ENCODE measurements at regions not wholly inside any gene's neighbourhood (a gene's known extent, or its start where the extent isn't known, plus 50 kb on each side); places are given as distances from the start of the nearest gene placed in this dataset.
"Not testable (repeated sequence)": the region's sequence is repeated elsewhere in the genome, so short reads cannot be mapped to it uniquely, and the experiment has no call there.

DNA sequence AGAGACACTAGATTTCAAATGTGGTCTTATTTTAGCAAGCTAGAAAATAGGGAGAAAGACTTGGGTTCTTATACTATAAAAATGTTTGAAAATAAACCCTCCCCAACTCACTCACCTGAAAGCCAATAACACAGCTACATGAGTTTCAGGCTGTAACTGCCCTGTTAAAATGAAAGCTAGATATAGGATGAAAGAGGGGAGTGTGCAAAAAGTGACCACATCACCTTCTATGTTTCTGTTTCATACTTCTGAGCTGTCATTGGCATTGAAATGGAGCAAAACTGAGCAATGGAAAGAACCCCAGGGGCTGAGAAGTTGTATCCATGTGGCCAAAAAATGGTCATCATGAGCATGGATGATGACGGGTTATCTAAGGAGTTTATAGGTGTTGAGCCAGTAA, 148.1 kb upstream of the TENT5A start:
- DNase-seq = no peak

DNA sequence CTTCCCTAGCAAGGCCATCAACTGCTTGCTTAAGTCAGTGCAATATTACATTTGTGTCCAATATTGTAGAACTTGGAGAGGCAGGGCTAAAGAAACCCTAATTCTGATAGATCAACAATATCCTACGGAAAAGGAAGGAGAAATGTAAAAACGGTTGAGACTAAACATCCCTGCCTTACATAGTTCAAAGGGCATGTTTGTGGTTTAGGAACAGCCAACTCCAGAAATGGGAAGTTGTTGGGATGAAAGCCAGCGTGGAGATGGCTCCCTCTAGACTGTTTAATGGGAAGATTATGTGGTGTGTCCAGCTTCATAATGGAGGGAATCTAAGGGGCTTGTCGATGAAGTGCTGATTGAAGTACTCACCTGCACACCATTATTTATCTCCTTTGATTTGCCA, 145.3 kb upstream of the TENT5A start:
- no peak for DNase-seq

DNA sequence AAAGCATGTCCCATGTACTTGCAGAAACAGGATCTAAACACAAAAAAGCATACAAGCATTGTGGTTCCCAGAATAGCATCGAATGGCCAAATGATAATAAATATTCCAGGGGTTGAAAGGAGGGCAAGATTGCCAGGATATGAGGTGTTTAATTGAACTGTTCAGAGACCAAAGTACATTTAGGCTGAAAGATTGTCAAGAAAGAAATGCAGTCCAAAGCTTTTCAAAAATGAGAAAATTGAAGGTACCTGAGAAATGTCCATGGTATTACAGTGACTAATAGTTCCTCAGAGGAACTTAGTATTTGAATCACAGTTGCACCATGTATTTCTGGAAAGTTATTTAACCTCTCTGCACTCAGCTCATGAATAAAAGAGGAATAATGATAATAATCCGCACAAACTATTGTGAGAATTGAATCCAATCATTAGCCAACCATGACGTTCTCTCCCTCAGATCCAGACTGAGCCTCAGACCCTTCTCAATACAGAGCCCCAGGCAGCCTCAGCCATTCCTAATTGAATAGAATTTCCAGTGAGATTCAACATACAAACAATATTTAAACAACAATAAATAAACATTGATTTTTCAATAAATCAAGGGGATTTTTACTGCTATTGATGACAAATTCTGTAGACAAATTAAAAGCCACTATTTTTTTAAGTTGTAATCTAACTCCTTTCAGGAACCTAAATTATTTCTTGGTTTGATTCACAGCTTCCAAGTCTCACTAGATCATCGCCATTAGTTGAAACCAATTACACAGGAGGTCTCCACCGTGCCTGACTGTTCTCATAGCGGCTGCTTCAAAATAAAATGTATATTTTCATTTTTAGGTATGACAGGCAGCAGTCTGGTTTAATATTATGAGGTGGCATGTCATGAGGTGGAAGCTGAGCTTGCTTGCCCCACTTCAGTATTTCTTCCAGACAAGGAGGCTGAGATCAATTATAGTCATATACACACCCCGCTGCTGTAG, 144.3 kb upstream of the TENT5A start:
- DNase-seq = no peak

DNA sequence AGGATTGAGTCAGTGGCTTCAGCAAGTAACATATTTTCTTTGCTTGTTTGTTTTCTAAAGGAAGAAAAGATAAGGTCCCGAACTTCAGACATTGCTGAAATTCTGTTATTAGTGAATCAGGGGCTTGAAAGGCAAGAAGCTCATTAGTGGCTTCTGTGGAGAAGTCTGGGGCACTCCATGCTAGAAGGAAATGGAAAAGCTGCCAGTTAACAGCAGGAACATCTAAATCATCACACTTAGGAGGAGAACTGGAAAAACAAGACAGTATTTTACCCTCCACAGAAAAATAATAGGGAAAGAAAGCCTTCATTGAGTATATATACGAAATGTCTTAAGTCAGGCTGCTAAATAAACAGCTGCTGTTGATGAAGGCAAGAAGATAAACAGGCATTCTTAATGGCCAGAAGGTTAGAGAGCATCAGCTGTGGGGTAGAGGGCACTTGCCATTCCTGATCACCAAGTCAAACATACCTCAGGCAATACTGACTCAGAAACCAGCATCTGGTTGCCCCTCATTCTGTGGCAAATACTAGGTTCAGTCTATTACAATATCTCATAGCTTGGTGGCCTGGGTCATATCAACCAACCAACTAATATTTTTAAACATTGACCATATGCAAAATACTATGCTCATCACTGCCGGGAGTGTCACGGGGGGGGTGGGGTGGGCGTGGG, 143.2 kb upstream of the TENT5A start:
- no peak for DNase-seq

DNA sequence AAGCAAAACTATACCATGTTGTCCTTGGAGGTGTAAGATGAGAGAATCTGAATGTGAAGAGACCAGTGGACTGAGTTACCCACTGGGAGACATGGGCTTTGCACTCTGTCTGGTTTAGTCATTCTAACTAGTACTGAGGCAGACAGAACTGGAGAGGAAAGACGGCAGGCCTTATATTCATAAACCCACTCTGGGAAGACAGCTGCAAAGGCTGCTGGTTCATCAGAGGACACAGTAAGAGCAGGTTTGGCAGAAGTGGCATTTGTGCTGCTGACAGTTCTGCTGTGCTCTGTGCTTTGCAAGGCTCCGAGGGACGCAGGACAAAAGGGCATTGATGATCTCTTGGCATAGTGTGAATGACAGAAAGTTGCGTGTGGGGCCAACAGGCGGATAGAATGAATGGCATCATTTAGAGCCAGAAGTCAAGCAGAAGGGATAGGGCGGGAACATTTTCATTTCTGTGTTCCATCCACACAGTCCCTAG, 142.3 kb upstream of the TENT5A start:
- DNase-seq = no peak

DNA sequence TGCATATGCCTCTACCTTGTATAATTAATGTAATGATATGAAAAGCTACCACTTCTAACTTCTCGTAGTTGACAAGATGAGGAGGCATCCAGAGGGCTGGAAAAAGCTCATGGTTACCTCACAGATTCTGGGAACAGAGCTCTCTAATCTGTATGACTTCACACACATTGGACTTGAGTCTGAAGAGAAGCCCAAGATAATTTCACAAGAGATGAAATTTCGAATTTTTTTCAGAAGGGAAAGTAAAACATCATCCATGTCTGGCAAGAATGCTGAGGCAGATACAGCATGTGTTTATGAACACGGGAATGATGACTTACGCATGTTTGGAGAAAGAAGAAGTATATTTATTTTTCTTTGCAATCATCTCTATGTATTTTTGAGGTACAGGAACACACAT, 141.8 kb upstream of the TENT5A start:
- no peak for DNase-seq

DNA sequence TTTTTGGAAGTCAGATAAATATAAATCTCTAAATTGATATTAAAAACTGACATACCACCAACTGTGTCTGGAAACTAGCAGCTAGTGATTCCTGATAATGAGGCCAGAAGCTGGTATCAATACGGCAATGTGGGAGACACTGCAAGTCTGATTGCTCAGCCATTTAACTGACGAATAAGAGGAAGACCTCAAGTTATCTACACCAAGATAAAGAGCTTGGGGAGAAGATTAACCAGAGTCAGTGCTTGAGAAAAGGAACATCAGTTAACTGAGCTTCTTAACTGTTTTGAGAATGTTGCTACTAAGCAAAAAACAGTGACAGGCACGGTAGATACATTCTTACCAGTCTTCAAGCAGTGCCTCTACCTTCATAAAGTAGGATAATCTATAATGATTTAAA, 140.4 kb upstream of the TENT5A start:
- DNase-seq = no peak

DNA sequence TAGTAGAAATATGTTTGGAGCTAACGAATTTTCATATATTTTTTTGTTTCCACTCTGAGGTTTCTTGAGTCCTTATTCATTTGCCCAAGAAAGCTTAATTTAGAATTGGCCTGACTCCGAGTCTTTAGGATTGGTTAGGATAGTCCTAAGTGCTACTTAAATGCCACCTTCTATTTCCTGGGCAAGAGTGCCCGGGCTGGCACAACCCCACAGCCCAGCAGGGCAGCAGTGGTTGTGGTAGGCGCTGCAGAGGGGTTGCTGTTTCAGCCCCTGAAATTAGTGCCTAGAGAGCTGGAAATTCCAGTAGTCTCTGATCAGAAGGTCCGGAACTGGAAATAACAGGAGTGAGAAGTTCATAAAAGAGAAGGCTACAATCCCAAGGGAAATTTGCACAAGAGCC, 139.4 kb upstream of the TENT5A start:
- no peak for DNase-seq

DNA sequence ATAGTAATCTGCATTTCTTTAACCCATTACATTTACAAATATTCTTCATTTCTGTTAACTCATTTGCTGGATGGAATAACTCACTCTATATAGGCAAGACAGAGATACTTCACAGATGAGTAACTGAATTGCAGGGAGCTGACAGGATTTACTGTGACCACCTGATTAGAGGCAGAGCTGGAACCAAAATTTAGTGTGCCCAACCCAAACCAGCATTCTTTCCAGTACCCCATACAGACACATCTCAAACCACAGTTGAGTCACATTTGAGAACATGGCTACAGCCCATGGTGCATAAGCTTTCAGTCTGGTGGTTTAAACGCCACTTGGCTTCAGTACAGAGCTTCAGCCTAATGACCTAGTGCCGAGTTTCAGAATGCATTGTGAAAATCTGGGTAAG, 138.4 kb upstream of the TENT5A start:
- DNase-seq = no peak

DNA sequence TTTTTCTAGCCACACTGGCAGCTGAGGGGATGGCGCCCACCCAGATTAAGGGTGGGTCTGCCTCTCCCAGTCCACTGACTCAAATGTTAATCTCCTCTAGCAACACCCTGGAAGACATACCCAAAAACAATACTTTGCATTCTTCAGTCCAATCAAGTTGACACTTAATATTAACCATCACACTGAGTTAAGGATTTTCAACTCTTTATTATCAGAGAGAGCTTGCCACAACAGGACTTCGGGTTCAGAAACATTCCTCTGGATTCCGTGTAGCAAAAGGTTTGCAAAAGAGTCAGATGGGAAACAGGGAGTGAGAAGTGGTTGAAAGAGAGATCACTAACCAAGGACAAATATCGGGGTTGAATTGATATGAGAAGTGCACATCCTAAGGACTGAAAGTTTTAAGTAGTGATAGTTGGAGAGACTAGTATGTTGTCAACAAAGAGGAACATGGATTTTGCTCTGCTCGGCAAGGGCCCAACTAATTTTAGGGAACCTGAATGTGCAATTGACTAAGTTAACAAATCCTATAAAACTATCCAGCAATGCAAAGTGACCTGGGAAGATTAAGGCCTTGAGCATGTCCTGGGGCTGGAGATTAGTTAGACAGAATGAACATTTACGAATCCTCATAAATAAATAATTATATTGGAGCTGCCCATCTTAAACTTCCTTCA, 137.0 kb upstream of the TENT5A start:
- DNase-seq = no peak

DNA sequence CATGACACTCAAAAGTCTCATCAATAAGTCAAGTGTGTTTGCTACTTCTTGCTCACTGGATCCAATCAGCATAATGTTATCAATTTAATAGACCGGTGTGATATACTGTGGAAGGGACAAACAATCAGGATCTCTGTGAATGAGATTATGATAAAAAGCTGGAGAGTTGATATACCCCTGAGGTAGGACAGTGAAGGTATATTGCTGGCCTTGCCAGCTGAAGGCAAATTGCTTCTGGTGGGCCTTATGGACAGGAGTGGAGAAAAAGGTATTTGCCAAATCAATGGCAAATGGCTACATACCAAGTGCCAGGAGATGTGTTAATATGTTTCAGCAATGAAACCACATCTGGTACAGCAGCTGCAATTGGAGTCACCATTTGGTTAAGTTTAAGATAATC, 134.4 kb upstream of the TENT5A start:
- DNase-seq = not testable (repeated sequence)

DNA sequence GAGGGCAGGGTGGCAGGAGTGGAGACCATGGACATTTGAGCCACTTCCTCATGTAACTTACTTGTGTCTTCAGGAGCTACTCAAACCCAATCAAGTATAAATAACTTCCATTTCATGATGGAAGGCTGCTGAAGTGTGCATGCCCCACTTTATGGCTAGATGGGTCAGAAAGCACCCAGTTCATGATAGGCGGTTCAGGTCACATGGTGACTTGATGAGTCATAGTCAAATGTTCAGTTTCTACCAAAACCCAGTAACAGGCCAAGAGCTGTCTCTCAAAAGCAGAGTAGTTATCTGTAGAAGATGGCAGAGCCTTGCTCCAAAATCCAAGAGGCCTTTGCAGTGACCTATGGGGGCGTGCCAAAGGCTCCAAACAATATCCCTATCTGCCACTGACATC, 133.7 kb upstream of the TENT5A start:
- no peak for DNase-seq

DNA sequence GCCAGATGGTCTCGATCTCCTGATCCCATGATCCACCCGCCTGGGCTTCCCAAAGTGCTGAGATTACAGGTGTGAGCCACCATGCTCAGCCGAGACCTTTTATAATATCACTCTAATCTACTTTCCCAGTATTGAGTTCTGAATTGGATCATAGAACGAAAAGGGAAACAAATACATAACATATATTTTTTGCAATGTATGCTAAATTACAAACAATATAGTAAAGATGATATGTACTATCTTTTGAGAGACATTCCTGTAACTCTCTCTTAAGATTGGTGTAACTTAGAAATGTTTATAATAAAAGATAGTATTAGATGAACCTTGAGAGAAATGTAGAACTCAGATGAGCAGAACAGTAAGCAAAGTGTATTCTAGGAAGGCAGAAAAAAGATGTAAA, 129.2 kb upstream of the TENT5A start:
- DNase-seq = no peak

DNA sequence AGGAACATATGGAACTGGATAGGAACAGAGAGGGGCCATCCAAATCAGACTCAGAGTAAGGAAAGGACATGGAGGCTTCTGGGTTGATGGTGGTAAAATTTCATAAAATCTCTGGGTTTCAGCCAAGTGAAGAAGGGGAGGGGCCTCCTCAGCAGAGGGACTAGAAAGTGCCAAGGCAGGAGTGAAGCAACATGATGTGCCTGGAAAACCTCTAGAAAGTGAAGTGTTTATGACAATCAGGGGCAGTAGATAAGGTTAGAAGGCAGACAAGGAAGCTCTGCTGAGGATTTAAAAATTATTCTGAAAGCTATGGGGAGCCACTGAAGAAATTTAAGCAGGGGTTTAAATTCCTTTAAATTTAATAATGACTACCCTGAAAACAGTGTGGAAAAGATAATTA, 126.0 kb upstream of the TENT5A start:
- no peak for DNase-seq

DNA sequence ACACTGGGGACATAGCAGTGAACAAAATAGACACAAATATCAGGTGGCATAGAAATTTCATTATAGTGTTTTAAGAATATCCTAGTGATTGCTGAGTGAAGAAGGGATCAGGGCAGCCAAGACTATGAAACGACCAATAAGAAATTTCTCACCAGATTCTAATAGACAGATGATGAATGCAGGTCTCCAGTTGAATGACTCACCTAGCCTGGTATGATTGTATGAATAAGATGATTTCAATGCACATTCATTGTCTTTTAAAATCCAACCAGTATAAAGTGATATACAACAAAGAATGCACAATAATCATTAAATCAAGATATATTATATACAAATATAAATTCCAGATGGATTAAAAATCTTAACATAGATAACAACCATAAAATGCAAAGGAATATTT, 124.5 kb upstream of the TENT5A start:
- DNase-seq = no peak

DNA sequence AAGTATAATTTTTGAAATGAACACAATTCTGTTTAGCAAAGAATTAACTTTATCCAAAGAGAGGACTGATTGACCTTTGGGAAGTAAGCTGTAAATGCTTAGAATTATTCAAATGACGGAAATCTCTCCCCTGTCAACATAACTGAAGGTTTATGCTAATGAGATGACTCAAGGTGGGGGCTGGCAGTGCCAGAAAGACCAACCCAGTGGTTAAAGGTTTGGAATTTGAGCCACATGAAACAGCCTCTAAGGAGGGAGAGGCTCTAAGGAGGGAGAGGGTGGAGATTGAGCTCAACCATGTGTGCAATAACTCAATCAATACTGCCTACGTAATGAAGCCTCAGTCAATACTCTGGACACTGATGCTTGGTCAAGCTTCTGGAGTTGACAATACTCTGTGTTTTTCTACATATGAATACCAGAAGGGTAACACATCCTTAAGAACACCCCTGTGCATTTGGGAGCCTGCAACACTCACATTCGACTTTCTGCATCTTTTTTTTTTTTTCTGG, 123.4 kb upstream of the TENT5A start:
- DNase-seq = no peak

DNA sequence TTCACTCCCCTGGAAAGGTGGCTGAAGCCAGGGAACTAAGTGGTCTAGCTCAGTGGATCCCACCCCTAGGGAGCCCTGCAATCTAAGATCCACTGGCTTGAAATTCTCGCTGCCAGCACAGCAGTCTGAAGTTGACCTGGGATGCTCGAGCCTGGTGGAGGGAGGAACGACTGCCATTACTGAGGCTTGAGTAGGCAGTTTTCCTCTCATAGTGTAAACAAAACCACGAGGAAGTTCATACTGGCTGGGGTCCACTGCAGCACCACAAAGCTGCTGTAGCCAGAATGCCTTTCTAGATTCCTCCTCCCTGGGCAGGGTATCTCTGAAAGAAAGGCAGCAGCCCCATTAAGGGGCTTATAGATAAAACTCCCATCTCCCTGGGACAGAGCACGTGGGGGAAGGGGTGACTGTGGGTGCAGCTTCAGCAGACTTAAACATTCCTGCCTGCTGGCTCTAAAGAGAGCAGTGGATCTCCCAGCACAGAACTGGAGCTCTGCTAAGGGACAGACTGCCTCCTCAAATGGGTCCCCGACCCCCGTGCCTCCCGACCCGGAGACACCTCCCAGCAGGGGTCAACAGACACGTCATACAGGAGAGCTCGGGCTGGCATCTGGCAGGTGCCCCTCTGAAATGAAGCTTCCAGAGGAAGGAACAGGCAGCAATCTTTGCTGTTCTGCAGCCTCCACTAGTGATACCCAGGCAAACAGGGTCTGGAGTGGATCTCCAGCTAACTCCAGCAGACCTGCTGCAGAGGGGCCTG, 117.4 kb upstream of the TENT5A start:
- DNase-seq = not testable (repeated sequence)

DNA sequence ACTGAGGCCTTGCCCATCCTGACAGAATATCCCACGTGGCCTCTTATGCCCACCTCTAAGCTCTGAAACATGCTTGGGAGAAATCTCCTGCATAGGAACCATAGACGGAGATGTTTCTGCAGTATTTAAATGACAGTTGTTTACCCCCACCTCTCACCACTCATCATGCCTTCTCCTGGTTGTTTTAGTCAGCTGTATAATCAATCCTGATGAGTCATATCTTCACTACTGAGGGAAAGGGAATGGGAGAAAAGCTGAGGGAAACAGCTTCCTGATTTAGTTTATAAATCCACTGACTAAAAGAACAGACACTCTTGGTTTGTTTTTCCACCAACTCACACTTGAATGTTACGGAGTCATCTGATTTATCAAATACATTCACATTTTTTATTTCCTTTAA, 113.2 kb upstream of the TENT5A start:
- no peak for DNase-seq

DNA sequence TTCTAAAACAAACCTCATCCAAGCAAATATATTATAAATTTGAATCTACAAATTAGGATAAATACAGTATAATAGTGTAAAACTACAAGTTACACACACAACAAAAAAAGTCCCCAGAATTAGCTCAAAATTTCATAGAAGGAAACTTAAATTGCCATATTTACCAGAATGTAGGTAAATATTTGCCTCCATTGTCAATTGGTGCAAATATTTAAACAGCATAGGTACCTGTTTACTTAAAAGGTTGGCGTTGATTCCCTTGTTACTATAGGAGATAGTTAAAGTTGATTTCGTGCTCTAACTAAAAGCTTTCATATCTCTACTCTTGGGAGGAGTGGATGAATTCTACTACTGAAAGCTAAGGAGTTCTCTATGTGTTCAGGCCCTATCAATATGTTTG, 111.6 kb upstream of the TENT5A start:
- DNase-seq = no peak

DNA sequence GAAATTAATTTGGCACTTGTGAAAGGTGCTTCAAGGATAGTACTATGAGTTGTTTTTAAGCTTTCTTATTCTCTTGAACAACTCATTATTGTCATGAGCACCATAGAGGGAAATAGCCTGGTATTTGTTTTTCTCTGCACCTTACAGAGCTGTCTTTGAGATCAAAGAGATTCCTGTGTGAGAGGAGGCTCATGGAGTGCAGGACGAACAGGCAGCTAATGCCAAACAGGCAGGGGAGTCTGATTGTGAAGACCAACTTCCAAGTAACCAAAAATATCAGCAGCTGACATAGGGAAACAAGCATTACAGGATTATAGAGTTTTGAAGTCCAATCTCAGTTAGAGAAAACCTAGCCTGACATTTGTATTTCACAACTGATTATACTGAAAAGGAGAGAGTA, 110.6 kb upstream of the TENT5A start:
- no peak for DNase-seq

DNA sequence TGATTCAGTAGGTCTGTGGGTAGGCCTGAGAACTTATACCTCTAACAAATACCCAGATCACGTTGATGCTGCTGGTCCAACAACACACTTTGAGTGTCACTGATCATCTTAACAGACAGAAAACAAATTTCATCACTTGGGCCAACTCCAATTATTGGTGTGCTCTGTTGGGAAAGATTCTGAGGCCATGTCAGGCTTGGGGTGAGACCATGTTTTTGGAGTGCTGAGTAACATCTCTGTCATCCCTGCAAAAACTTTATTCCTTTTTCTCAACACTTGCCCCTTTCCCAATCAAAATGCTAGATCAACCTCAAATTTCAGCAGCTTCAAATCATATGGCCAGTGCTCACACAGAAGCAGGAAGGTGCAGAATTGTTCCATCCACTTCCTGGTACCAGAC, 108.8 kb upstream of the TENT5A start:
- DNase-seq = no peak

DNA sequence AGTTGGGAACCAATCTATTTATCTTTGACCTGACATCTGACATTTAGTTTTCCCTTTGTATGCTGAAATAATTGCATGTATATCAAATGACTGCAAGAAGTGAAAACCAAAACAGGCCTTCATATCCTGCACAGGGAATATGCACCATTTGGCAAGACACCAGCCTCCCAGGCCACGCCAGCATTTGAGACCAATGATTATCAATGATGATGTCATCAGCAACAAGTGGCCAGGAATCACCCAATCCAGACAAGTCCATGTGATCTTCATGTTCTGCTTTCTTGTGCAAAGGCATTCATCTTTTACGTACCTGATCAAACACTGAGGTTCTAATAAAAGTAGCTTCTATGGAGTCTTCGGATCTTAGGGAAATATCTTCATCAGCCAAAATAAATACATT, 107.4 kb upstream of the TENT5A start:
- no peak for DNase-seq

DNA sequence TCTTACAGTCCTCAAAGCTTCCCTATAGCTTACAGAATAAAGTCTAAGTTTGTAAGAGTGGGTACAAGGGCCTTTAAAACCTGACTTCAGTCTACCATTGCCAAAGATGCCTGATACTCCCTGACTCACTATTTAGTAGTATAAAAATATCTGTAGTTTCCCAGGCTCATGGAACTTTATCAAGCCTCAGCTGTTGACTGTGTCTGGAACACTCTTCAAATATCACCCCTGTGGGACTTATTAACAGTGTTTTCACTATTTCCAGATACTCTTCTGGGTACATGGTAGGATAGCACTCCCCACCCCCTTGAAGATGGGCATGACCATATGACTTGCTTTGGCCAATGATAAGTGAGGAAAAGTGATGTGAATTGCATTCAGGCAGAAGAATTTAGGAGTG, 105.3 kb upstream of the TENT5A start:
- no peak for DNase-seq
